ENCODE measurements at regions not wholly inside any gene's neighbourhood (a gene's known extent, or its start where the extent isn't known, plus 50 kb on each side); places are given as distances from the start of the nearest gene placed in this dataset.

DNA sequence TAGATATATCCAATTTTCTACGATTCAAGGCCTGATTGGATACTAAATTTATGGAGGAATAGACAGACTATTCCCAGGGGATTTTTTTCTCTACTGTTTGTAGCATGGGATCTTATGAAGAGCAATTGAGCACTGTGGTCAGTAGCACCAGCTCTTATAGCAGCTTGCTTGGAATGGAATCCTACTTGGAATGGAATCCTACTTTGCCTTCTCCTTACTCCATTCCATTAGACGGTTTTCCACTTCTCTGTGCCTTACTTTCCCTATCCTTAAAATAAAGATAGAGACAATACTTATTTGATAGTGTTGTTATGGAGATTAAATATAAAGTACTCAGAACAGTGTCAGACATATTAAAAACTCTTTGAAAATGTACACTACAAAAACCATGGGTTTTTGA lies 133.5 kb downstream of the BTC start:
- no peak for TF ChIP-seq TEAD4 (IDR thresholded peaks at IDR 0.05)
- TF ChIP-seq ZBTB7A (IDR thresholded peaks at IDR 0.05; ENCODE audit: low read depth), result no peak
- no peak for TF ChIP-seq RAD21 (IDR thresholded peaks at IDR 0.05; ENCODE audit: low read depth)
- TF ChIP-seq EGR1 (IDR thresholded peaks at IDR 0.05), result no peak
- no peak for TF ChIP-seq YY1 (IDR thresholded peaks at IDR 0.05; ENCODE audit: low read depth)
- TF ChIP-seq EP300 (IDR thresholded peaks at IDR 0.05; ENCODE audit: borderline replicate concordance), result no peak
- no peak for TF ChIP-seq CEBPB (IDR thresholded peaks at IDR 0.05)
- TF ChIP-seq TAF1 (IDR thresholded peaks at IDR 0.05; ENCODE audit: low read depth), result no peak
- TF ChIP-seq, protein P1, sequence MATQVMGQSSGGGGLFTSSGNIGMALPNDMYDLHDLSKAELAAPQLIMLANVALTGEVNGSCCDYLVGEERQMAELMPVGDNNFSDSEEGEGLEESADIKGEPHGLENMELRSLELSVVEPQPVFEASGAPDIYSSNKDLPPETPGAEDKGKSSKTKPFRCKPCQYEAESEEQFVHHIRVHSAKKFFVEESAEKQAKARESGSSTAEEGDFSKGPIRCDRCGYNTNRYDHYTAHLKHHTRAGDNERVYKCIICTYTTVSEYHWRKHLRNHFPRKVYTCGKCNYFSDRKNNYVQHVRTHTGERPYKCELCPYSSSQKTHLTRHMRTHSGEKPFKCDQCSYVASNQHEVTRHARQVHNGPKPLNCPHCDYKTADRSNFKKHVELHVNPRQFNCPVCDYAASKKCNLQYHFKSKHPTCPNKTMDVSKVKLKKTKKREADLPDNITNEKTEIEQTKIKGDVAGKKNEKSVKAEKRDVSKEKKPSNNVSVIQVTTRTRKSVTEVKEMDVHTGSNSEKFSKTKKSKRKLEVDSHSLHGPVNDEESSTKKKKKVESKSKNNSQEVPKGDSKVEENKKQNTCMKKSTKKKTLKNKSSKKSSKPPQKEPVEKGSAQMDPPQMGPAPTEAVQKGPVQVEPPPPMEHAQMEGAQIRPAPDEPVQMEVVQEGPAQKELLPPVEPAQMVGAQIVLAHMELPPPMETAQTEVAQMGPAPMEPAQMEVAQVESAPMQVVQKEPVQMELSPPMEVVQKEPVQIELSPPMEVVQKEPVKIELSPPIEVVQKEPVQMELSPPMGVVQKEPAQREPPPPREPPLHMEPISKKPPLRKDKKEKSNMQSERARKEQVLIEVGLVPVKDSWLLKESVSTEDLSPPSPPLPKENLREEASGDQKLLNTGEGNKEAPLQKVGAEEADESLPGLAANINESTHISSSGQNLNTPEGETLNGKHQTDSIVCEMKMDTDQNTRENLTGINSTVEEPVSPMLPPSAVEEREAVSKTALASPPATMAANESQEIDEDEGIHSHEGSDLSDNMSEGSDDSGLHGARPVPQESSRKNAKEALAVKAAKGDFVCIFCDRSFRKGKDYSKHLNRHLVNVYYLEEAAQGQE (IDR thresholded peaks at IDR 0.05; ENCODE audit: low read depth), result no peak
- TF ChIP-seq TCF12 (IDR thresholded peaks at IDR 0.05; ENCODE audit: low read depth), result no peak
- TF ChIP-seq CREB1 (IDR thresholded peaks at IDR 0.05; ENCODE audit: low read depth), result no peak
- TF ChIP-seq FOXM1 (IDR thresholded peaks at IDR 0.05; ENCODE audit: borderline replicate concordance, low read depth), result no peak
- TF ChIP-seq, protein P2, sequence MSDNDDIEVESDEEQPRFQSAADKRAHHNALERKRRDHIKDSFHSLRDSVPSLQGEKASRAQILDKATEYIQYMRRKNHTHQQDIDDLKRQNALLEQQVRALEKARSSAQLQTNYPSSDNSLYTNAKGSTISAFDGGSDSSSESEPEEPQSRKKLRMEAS (IDR thresholded peaks at IDR 0.05), result no peak

DNA sequence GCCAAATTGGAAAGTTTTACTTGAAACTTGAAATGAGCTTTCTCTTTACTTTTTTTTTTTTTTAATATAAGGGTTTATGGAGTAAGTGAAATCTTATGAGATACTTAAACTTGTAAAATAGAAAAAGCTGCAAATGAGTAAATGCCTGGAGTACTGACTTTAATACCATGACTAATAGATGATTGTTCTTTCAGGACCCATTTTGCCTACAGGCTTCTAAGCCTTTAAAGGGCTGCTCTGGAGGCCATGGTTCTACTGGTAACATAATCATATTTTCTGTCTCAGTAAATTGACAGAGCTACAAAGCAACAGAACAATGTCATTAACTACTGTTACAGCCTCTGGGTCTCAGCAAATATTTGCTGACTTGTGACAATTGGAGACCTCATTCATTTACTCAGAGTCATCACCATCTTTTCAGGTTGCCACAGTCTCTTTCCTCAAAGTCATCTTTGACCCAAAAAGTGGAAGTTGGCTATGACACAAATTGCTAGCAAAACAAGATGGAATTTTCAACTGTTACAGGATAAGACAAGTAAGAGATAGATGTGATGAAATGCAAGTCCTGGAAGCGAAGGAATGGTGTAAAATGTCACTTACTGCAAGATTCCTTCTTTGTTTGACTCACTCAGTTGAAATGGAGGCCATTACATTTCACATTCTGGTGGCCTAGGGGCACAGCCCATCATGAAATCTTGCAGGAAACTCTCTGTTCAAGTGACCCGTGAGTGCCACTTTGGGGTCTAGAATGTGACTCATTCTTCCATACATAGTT lies 132.7 kb downstream of the BTC start:
- TF ChIP-seq ZBTB7A (IDR thresholded peaks at IDR 0.05; ENCODE audit: low read depth), result no peak
- no peak for TF ChIP-seq CREB1 (IDR thresholded peaks at IDR 0.05; ENCODE audit: low read depth)
- TF ChIP-seq, protein P1 (IDR thresholded peaks at IDR 0.05; ENCODE audit: low read depth), result no peak
- TF ChIP-seq NFIC (IDR thresholded peaks at IDR 0.05), result no peak
- TF ChIP-seq, protein P2 (IDR thresholded peaks at IDR 0.05), result no peak
- no peak for TF ChIP-seq FOXM1 (IDR thresholded peaks at IDR 0.05; ENCODE audit: borderline replicate concordance, low read depth)
- TF ChIP-seq EP300 (IDR thresholded peaks at IDR 0.05; ENCODE audit: borderline replicate concordance), result no peak
- TF ChIP-seq CEBPB (IDR thresholded peaks at IDR 0.05), result no peak
- TF ChIP-seq, protein P3, sequence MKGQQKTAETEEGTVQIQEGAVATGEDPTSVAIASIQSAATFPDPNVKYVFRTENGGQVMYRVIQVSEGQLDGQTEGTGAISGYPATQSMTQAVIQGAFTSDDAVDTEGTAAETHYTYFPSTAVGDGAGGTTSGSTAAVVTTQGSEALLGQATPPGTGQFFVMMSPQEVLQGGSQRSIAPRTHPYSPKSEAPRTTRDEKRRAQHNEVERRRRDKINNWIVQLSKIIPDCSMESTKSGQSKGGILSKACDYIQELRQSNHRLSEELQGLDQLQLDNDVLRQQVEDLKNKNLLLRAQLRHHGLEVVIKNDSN (IDR thresholded peaks at IDR 0.05), result no peak
- no peak for TF ChIP-seq TCF12 (IDR thresholded peaks at IDR 0.05; ENCODE audit: low read depth)
- no peak for TF ChIP-seq EGR1 (IDR thresholded peaks at IDR 0.05)
- TF ChIP-seq YY1 (IDR thresholded peaks at IDR 0.05; ENCODE audit: low read depth), result no peak
- TF ChIP-seq TEAD4 (IDR thresholded peaks at IDR 0.05), result no peak
- TF ChIP-seq TAF1 (IDR thresholded peaks at IDR 0.05; ENCODE audit: low read depth), result no peak
- TF ChIP-seq RAD21 (IDR thresholded peaks at IDR 0.05; ENCODE audit: low read depth), result no peak

DNA sequence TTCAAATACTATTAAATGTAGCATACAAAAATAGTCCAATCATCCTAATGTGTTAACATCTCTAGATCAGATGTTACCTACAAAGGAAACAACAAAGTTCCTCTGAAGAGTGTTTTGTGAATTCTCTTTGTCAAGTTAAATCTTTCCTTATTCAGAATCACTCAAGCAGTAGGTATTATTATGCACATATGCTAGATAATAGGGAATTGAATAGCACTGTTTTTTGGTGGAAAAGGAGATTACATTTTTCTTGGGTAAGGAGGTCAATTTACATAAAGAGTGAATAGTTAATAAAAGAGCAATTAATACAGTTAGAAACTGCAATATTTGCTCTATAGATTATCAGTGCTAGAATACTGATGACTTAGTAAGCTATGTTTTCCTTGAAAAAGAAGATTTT lies 130.7 kb downstream of the BTC start:
- TF ChIP-seq, protein P2 (IDR thresholded peaks at IDR 0.05), result no peak
- TF ChIP-seq TEAD4 (IDR thresholded peaks at IDR 0.05), result no peak
- TF ChIP-seq YY1 (IDR thresholded peaks at IDR 0.05; ENCODE audit: low read depth), result no peak
- no peak for TF ChIP-seq FOXM1 (IDR thresholded peaks at IDR 0.05; ENCODE audit: borderline replicate concordance, low read depth)
- no peak for TF ChIP-seq EP300 (IDR thresholded peaks at IDR 0.05; ENCODE audit: borderline replicate concordance)
- TF ChIP-seq RAD21 (IDR thresholded peaks at IDR 0.05; ENCODE audit: low read depth), result no peak
- no peak for TF ChIP-seq NFIC (IDR thresholded peaks at IDR 0.05)
- no peak for TF ChIP-seq TCF12 (IDR thresholded peaks at IDR 0.05; ENCODE audit: low read depth)
- TF ChIP-seq, protein P3 (IDR thresholded peaks at IDR 0.05), result no peak
- no peak for TF ChIP-seq CREB1 (IDR thresholded peaks at IDR 0.05; ENCODE audit: low read depth)
- no peak for TF ChIP-seq ZBTB7A (IDR thresholded peaks at IDR 0.05; ENCODE audit: low read depth)
- no peak for TF ChIP-seq TAF1 (IDR thresholded peaks at IDR 0.05; ENCODE audit: low read depth)
- TF ChIP-seq EGR1 (IDR thresholded peaks at IDR 0.05), result no peak
- no peak for TF ChIP-seq CEBPB (IDR thresholded peaks at IDR 0.05)
- TF ChIP-seq, protein P1 (IDR thresholded peaks at IDR 0.05; ENCODE audit: low read depth), result no peak

All from Ishikawa (cell line).